Astrocyte (in vitro differentiated cells and primary cell): ENCODE measurements at regions not wholly inside any gene's neighbourhood (a gene's known extent, or its start where the extent isn't known, plus 50 kb on each side); places are given as distances from the start of the nearest gene placed in this dataset.

Experiments used
- DNase-seq: peaks from one replicate; pipeline ENCODE4 v3.0.0-alpha.2; 2010; ENCODE audit warnings: low read depth
- FAIRE-seq: peaks from 2 replicates; lab custom pipeline; 2011; peaks lifted over from hg19 to GRCh38; lab: Jason Lieb, UNC
- H2AFZ ChIP-seq: 2 replicates; pipeline ENCODE4 v1.6.0; 2012; ENCODE audit warnings: low read depth, low read length, inconsistent platforms
- H3K27ac ChIP-seq: 2 replicates; pipeline ENCODE4 v1.5.1; 2011; ENCODE audit warnings: low read depth, low read length, inconsistent platforms
- H3K27me3 ChIP-seq: 2 replicates; pipeline ENCODE4 v1.6.0; 2011; ENCODE audit warnings: low read length, inconsistent platforms; ENCODE audit not compliant: insufficient read depth
- H3K36me3 ChIP-seq: 2 replicates; pipeline ENCODE4 v1.5.1; 2011; ENCODE audit warnings: low read length, inconsistent platforms; ENCODE audit not compliant: insufficient read depth
- H3K4me1 ChIP-seq: 2 replicates; pipeline ENCODE4 v1.5.1; 2011; ENCODE audit warnings: low read length, inconsistent platforms; ENCODE audit not compliant: insufficient read depth
- H3K4me2 ChIP-seq: 2 replicates; pipeline ENCODE4 v1.6.0; 2012; ENCODE audit warnings: low read length, inconsistent platforms
- H3K4me3 ChIP-seq: 2 replicates; pipeline ENCODE4 v1.5.1; 2011; ENCODE audit warnings: low read depth, mild to moderate bottlenecking, low read length, inconsistent platforms; ENCODE audit not compliant: insufficient read depth
- H3K79me2 ChIP-seq: 2 replicates; pipeline ENCODE4 v1.6.0; 2012; ENCODE audit warnings: mild to moderate bottlenecking, low read length, inconsistent platforms; ENCODE audit not compliant: insufficient read depth
- H3K9ac ChIP-seq: 2 replicates; pipeline ENCODE4 v1.6.0; 2012; ENCODE audit warnings: mild to moderate bottlenecking, low read length, inconsistent platforms
- H3K9me3 ChIP-seq: 2 replicates; pipeline ENCODE4 v1.5.1; 2012; ENCODE audit warnings: low read depth, mild to moderate bottlenecking, low read length, inconsistent platforms; ENCODE audit not compliant: insufficient read depth
- H4K20me1 ChIP-seq: 2 replicates; pipeline ENCODE4 v1.6.0; 2012; ENCODE audit warnings: low read length, inconsistent platforms; ENCODE audit not compliant: insufficient read depth
- H3K27ac Mint-ChIP-seq: one replicate; pipeline ENCODE4 v1.8.0; 2021; ENCODE audit warnings: mild to moderate bottlenecking, mixed read lengths; ENCODE audit not compliant: unreplicated experiment
- H3K27me3 Mint-ChIP-seq: one replicate; pipeline ENCODE4 v1.8.0; 2021; ENCODE audit warnings: low read depth, mixed read lengths; ENCODE audit not compliant: unreplicated experiment
- H3K36me3 Mint-ChIP-seq: one replicate; pipeline ENCODE4 v1.8.0; 2021; ENCODE audit warnings: low read depth, mixed read lengths; ENCODE audit not compliant: unreplicated experiment
- H3K4me1 Mint-ChIP-seq: one replicate; pipeline ENCODE4 v1.8.0; 2021; ENCODE audit warnings: low read depth, mixed read lengths; ENCODE audit not compliant: unreplicated experiment
- H3K4me3 Mint-ChIP-seq: one replicate; pipeline ENCODE4 v1.8.0; 2021; ENCODE audit warnings: mild to moderate bottlenecking, moderate library complexity, mixed read lengths; ENCODE audit not compliant: unreplicated experiment
- H3K9me3 Mint-ChIP-seq: one replicate; pipeline ENCODE4 v1.8.0; 2021; ENCODE audit warnings: mild to moderate bottlenecking, mixed read lengths; ENCODE audit not compliant: unreplicated experiment
- EZH2 ChIP-seq: IDR thresholded peaks from 2 replicates; pipeline ENCODE4 v1.6.1; 2012; ENCODE audit warnings: mild to moderate bottlenecking, low read length, inconsistent platforms; ENCODE audit not compliant: insufficient read depth
- TF ChIP-seq, protein P1 (sequence below): IDR thresholded peaks from 2 replicates; pipeline ENCODE4 v1.5.1; 2011; ENCODE audit warnings: low read depth, mild to moderate bottlenecking, inconsistent platforms, low read length, moderate library complexity; ENCODE audit not compliant: insufficient read depth

- Mint-ChIP-seq H3K27ac (no peak overlapping the region), H3K27me3 (peaks cover 15% of the 10 kb centered on the region), H3K36me3 (no peaks in the 10 kb centered on the region)
These were observed 543.3 kb upstream of the EEF2KMT start for GRCh38 chr16:5640883-5641282.

DNA sequence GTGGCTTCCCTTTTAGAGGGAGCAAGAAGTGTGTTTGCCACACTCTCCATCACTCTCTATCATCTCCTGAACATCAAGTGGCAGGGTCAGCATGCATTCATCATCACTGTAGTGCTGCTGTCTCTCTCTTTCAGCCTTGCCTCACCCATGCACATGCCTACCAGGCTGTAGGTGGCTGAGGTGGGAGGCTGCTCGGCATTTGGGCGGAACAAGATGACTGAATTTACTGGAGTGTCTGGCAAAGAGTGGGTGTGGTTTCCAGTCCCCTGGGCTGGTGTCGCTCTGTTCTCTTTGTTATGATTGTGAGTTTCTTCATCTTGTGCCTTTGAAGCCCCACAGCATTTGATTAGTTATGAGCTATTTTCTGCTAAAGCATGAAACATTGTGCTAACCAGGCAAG is 541.9 kb upstream of the EEF2KMT start:
- Histone ChIP-seq H3K4me2 (no peak overlapping the region), H3K27me3 (no peaks in the 10 kb centered on the region), H3K27ac (no peak overlapping the region), H3K9ac (no peak overlapping the region), H3K4me1 (no peaks in the 10 kb centered on the region), H3K9me3 (peaks cover 8% of the 10 kb centered on the region), H3K79me2 (no peaks in the 10 kb centered on the region), H2AFZ (no peak overlapping the region), H3K4me3 (no peak overlapping the region), H4K20me1 (no peaks in the 10 kb centered on the region), H3K36me3 (no peaks in the 10 kb centered on the region)
- TF ChIP-seq, protein P1, sequence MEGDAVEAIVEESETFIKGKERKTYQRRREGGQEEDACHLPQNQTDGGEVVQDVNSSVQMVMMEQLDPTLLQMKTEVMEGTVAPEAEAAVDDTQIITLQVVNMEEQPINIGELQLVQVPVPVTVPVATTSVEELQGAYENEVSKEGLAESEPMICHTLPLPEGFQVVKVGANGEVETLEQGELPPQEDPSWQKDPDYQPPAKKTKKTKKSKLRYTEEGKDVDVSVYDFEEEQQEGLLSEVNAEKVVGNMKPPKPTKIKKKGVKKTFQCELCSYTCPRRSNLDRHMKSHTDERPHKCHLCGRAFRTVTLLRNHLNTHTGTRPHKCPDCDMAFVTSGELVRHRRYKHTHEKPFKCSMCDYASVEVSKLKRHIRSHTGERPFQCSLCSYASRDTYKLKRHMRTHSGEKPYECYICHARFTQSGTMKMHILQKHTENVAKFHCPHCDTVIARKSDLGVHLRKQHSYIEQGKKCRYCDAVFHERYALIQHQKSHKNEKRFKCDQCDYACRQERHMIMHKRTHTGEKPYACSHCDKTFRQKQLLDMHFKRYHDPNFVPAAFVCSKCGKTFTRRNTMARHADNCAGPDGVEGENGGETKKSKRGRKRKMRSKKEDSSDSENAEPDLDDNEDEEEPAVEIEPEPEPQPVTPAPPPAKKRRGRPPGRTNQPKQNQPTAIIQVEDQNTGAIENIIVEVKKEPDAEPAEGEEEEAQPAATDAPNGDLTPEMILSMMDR: no peak
- no peak for TF ChIP-seq EZH2
- no peak overlapping the region for H3K27ac Mint-ChIP-seq
- FAIRE-seq (no peak), DNase-seq (no peak)
- no peaks in the 10 kb centered on the region for H3K4me1 Mint-ChIP-seq
- no peaks in the 10 kb centered on the region for H3K9me3 Mint-ChIP-seq
- H3K27me3 Mint-ChIP-seq: peaks cover 15% of the 10 kb centered on the region
- no peak overlapping the region for H3K4me3 Mint-ChIP-seq
- H3K36me3 Mint-ChIP-seq: no peaks in the 10 kb centered on the region

More at GRCh38 chr16:5640883-5641282, 543.3 kb upstream of the EEF2KMT start:
- Mint-ChIP-seq H3K4me3 (no peak overlapping the region), H3K9me3 (no peaks in the 10 kb centered on the region), H3K4me1 (no peaks in the 10 kb centered on the region)
- Histone ChIP-seq H3K79me2 (no peaks in the 10 kb centered on the region), H3K9me3 (peaks cover 8% of the 10 kb centered on the region), H3K4me1 (no peaks in the 10 kb centered on the region), H3K4me3 (no peak overlapping the region), H3K36me3 (no peaks in the 10 kb centered on the region), H3K4me2 (no peak overlapping the region), H4K20me1 (no peaks in the 10 kb centered on the region), H2AFZ (no peak overlapping the region), H3K27ac (no peak overlapping the region), H3K9ac (no peak overlapping the region), H3K27me3 (no peaks in the 10 kb centered on the region)
- FAIRE-seq: no peak
- TF ChIP-seq EZH2: no peak
- TF ChIP-seq, protein P1: no peak
- DNase-seq: no peak

- Histone ChIP-seq H3K27ac (no peak overlapping the region), H3K4me2 (no peak overlapping the region), H3K36me3 (no peaks in the 10 kb centered on the region), H3K27me3 (no peaks in the 10 kb centered on the region), H3K4me1 (no peaks in the 10 kb centered on the region), H3K79me2 (no peaks in the 10 kb centered on the region), H3K9me3 (peaks cover 1% of the 10 kb centered on the region), H3K9ac (no peak overlapping the region), H3K4me3 (no peak overlapping the region), H2AFZ (no peak overlapping the region), H4K20me1 (no peaks in the 10 kb centered on the region)
- H3K36me3 Mint-ChIP-seq: no peaks in the 10 kb centered on the region
- no peak for TF ChIP-seq EZH2
- TF ChIP-seq, protein P1: no peak
- H3K27me3 Mint-ChIP-seq: peaks cover 26% of the 10 kb centered on the region
- FAIRE-seq (no peak), DNase-seq (no peak)
- no peaks in the 10 kb centered on the region for H3K9me3 Mint-ChIP-seq
- no peak overlapping the region for H3K4me3 Mint-ChIP-seq
- no peak overlapping the region for H3K27ac Mint-ChIP-seq
- H3K4me1 Mint-ChIP-seq: no peaks in the 10 kb centered on the region
These were observed 537.7 kb upstream of the EEF2KMT start for GRCh38 chr16:5635331-5635730.
